Retina (tissue), 1 donor: ENCODE measurements at regions not wholly inside any gene's neighbourhood (a gene's known extent, or its start where the extent isn't known, plus 50 kb on each side); places are given as distances from the start of the nearest gene placed in this dataset.
A peak's percentile ranks its signal among the peaks of the same experiment; 100 is the strongest.

ENCODE experiments used
- DNase-seq: peaks from one replicate; pipeline ENCODE4 v3.0.0-alpha.2; 2016

DNA sequence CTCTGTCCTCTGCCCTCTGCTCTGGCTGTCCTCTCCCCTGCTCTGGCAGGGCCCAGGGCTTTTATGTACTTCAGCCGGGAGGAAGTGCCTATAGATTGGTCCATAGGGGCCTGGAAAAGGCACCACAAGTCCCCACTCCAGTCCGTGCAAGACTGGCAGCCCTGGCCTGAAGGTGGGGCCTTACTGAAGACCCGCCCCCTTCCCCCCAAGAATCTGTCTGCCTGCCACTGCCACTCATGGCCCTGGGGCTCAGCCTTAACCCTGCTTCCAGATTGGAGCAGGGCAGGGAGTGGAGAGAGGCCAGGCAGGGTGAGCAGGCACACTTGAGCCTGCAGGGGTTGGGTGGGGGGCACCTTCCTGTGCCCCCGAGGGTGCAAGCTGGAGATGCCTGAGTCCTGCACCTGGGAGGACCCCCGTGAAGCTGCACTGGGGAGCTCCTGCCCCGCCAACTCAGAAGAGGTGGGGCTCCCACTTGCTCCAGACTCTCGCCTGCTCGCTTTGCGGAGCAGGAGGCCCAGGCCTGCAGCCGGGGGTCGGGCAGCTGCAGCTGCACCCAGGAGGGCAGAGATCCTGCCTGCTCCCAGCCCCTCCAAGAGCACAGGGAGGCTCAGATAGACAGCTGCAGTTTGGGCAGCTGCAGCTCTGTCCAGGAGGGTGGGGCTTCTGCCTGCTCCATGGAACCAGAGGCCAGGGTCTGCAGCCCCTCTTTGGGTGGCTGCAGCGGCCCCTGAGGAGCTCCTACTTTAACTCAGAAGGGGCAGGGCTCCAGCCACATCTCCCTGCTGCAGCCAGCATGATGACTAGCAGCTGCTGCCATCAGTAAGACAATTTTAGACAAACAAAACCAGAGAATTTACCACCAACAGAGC is 51.0 kb upstream of the SC5D start:
- peak; percentile 38 for DNase-seq
